Transverse colon (tissue), 4 donors: ENCODE measurements at regions not wholly inside any gene's neighbourhood (a gene's known extent, or its start where the extent isn't known, plus 50 kb on each side); places are given as distances from the start of the nearest gene placed in this dataset.

Source experiments
- CTCF ChIP-seq, 5 experiments: fragments of 200-600 bp in 3 of 5; fragments of 450-650 bp in 2 of 5; sonication (generic) in 3 of 5; IDR thresholded peaks; 1 replicate in 2 of 5; 2 replicates in 3 of 5; pipeline ENCODE4 v1.5.1; 2016 to 2017; ENCODE audit warnings: antibody characterized with exemption in 5 of 5, inconsistent platforms in 3 of 5, mild to moderate bottlenecking in 2 of 5, moderate library complexity in 1 of 5
- EP300 ChIP-seq: sonication (generic); formaldehyde crosslinking; IDR thresholded peaks from one replicate; pipeline ENCODE4 v1.6.1; 2017; ENCODE audit warnings: antibody characterized with exemption, low read depth
- POLR2A ChIP-seq: fragments of 450-650 bp; IDR thresholded peaks from one replicate; pipeline ENCODE4 v1.6.1; 2016; ENCODE audit warnings: antibody characterized with exemption, mild to moderate bottlenecking, moderate library complexity
- POLR2AphosphoS5 ChIP-seq, 3 donors: sonication (generic); formaldehyde crosslinking; IDR thresholded peaks; one replicate each; pipeline ENCODE4 v1.6.1; 2016; ENCODE audit warnings: antibody characterized with exemption in 3 of 3

GRCh38 chrY:17235769-17236168, 644.3 kb downstream of the CDY2B start:
- TF ChIP-seq POLR2A (no peak), CTCF (IDR thresholded peaks at IDR 0.05) (no peak), EP300 (no peak), POLR2AphosphoS5 (IDR thresholded peaks at IDR 0.05) (no peak)
